GM18858 (cell line): ENCODE measurements at regions not wholly inside any gene's neighbourhood (a gene's known extent, or its start where the extent isn't known, plus 50 kb on each side); places are given as distances from the start of the nearest gene placed in this dataset.
"Not testable (repeated sequence)": the region's sequence is repeated elsewhere in the genome, so short reads cannot be mapped to it uniquely, and the experiment has no call there.

Experiments
- ATAC-seq: cut with Tn5 transposase; IDR thresholded peaks from one replicate; pipeline ENCODE4 v1.9.1; 2021; ENCODE audit not compliant: unreplicated experiment

DNA sequence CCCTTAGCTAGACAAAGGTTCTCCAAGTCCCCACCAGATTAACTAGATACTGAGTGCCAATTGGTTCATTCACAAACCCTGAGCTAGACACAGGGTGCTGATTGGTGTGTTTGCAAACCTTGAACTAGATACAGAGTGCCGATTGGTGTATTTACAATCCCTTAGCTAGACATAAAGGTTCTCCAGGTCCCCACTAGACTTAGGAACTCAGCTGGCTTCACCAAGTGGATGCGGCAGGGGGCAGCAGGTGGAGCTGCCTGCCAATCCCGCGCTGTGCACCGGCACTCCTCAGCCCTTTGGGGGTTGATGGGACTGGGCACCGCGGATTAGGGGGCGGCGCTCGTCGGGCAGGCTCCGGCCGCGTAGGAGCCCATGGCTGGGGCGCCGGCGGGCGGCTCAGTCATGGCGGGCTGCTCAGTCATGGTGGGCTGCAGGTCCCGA is 157.6 kb downstream of the KLRB1 start:
- ATAC-seq: not testable (repeated sequence)

DNA sequence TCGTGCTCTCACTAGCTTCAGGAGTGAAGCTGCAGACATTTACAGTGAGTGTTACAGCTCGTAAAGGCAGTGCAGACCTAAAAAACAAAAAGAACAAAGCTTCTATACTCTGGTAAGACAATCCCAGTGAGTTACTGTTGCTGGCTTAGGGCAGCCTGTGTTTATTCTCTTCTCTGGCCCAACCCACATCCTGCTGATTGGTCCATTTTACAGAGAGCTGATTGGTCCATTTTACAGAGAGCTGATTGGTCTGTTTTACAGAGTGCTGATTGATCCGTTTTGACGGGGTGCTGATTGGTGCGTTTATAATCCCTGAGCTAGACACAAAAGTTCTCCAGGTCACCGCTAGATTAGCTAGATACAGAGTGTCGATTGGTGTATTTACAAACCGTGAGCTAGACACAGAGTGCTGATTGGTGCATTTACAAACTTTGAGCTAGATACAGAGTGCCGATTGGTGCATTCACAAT is 158.0 kb downstream of the KLRB1 start:
- not testable (repeated sequence) for ATAC-seq

- ATAC-seq: no peak
Observed at GRCh38 chr12:9449181-9449580, 158.5 kb downstream of the KLRB1 start.

- ATAC-seq: not testable (repeated sequence)
Observed at GRCh38 chr12:9448648-9449047, 159.1 kb downstream of the KLRB1 start.

- ATAC-seq: peak; percentile 31
Observed at GRCh38 chr12:9447791-9448614, 159.7 kb downstream of the KLRB1 start.

GRCh38 chr12:9446883-9447761 is 160.6 kb downstream of the KLRB1 start:
- peak; percentile 16 for ATAC-seq

DNA sequence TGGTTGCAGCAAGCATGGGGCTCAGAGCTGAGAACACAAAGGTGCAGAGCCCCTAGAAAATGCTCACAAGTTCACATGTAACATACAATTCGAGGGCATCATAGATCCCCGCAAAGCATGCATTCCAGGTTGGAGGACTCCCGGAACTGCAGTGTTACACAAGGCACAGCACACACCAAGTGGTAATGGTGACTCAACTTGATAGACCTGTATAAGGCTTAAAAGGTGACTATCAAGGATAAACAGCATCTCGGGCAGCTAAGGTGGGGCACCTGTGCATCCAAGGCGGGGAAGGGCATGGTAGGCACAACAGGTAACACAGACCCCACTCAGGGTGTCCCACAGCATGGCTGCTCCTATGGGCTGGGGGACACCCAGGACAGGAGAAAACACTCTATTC is 167.3 kb downstream of the KLRB1 start:
- ATAC-seq: not testable (repeated sequence)

DNA sequence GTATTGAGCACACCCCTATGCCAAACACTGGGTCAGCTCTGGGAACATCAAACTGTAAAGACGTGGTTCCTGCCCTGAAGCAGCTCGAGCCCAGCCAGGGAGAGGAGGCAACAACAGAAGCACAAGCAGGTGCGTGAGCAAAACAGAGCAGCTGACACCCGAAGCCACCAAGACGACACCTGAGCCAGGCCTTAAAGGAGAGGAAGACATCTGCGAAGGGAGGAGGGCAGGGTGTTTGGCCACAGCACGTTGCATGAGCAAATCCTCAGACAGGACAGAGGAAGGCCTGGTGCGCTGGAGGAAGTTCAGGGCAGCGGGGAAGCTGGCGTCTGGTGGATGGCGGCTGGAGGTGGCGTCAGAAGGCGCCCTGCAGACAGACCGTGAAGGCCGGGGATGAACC is 172.0 kb downstream of the KLRB1 start:
- not testable (repeated sequence) for ATAC-seq

DNA sequence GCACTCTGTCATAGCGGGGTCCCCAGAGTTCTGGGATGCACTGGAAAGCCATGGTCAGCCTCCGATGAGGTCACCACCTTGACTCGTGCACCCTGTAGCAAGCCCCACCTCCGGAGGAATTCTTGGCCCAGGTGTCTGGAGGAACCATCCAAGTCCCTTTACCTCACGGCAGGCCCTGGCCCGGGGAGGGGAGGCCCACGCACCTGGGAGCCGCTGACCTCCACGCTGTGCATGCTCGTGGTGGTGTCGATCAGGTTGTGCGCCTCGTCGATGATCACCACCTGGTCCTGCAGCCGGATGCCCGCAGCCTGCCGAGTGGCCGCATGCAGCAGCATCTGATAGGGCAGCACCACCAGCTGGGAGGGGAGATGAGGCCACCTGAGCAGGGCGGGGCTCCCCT is 177.3 kb downstream of the KLRB1 start:
- ATAC-seq: not testable (repeated sequence)

- not testable (repeated sequence) for ATAC-seq
Observed at GRCh38 chr12:9428856-9429255, 178.9 kb downstream of the KLRB1 start.

DNA sequence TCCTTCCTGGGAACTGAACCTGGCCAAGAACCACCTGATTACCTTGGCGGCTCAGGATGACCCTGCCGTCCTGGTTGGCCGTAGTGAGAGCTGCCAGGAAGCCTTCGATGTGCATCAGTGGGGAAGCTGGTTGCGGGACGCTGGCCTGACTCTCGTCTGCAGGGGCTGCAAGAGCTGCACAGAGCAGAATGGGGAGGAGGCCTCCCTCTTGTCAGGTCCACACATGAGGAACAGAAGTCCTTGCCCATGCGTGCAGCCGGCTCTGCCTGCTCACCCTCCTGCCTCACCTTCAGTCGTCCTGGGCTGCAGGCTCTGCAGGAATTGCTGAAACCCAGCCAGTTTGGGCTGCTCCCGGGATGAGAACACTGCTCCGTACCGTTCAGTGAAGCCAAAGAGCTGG is 182.3 kb downstream of the KLRB1 start:
- not testable (repeated sequence) for ATAC-seq

- not testable (repeated sequence) for ATAC-seq
Observed at GRCh38 chr12:9424175-9424740, 183.5 kb downstream of the KLRB1 start.

DNA sequence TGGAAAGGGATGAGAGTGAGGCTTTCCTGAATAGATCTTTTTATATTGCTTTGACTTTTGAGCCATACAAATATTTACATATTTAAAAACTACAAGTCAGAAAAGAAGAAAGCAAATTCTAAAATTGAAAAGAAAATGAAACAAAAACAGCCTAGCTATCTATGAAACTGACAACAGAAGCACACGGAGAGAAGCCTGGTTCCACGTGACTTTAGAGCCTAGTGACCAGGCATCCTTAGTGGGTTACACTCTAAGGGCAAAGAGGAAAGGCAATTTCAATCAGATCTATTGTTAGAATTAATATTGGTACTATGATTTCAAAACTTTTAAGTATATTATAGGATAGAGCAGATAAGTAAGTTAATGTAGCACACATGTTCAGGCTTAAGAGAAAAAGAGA is 185.0 kb downstream of the KLRB1 start:
- ATAC-seq: not testable (repeated sequence)

- ATAC-seq: not testable (repeated sequence)
Observed at GRCh38 chr12:9421520-9422086, 186.1 kb downstream of the KLRB1 start.

DNA sequence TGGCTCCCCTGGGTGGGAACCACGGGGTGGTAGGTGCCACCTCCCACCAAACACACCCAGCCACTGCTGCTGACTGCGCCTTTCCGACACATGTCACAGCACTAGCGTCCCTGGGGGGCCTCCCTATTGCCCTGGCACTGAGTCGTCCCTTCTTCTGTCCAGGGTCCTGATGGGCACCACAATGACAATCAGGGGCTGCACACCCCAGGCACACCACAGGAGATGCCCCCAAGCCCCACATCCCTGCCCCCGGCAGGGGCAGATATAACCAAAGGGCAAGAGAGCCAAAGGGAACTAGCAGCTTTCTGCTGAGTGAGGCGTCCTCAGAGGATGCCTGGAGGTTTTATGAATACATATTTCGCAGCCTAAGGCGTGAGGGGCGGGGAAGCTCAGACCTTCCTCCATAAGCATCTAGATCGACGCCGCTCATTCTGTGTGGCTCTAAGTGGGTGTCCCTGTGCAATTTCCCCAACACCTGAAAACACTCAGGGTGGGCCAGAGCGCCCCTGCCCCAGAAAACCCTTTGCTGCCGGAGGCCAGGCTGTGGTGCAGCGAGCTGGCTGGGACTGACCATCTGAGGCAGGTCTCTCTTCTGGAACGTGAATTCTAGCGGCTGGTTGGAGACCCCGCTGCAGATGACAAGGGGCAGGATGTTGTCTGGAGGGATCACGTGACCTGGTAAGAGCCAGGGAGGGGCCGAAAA is 186.7 kb downstream of the KLRB1 start:
- ATAC-seq: not testable (repeated sequence)

GRCh38 chr12:9418669-9419041 is 189.1 kb downstream of the KLRB1 start:
- not testable (repeated sequence) for ATAC-seq

DNA sequence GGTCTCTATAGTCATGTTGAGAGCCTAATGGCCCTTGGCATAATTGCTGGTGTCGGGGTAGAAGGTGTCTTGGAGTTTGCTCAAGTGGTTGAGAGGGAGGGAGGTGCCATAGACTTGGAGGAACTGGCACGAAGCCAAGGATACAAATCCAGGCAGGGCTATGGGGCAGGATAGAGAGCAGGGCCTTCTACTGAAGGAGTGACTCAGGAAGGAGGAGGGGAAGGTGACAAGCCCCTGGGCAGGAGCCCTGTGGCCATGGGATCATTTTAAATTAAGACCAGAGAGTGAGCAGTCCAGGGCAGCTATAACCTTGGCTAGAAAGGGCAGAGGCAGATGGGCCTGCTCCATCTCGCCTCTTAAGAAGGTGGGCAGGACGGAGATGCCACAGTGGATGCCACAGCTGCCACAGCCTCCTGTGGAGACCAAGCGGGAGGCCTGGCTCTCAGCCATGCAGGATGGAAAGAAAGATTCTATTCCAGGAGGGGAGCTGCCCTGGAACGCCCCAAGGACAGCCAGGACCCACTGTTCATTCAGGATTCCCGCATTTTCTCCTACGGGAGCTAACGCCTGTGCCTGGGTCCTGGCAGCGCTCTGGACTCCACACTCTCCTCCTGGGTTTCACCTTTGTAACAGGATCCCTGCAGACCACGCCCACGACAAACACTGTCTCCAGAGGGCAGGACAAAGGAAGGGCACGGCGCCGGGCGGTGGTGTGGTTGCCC is 189.6 kb downstream of the KLRB1 start:
- not testable (repeated sequence) for ATAC-seq

DNA sequence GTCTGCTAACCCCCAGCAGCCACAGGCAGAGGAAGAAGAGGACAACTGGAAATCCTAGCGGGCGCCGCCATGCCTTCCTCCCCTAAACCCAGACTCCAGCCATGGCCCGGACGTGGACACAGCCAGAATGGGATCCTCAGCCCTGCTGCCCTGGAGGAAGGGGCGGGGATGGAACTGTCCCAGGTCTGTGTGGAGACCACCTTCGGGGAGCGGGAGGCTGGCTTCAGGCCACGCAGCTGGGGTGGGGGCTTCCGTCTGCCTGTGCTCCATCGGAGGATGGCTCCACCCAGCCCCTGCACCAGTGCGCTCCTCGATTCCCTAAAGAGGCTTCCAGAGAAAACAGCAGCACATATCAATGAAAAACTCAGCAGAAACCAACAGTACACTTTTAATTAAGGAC is 190.4 kb downstream of the KLRB1 start:
- ATAC-seq: not testable (repeated sequence)

DNA sequence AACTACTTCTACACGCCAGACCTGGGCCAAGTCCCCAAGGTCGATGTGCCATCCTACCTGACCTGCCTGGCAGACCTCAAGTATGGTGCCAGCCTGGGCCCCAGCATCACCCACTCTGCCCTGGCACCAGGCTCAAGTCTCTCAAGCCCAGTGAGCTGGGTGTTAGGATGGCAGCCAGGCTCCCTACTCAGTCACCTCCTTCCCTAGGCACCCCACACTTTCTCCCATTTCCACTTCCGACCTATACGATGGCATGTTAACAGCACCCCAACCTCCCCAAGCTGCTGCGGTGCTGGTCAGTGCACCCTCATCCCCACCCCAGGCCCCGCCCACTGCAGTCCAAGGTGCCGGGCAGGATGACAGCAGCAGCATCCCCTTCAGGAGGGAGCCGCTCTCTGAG is 191.4 kb downstream of the KLRB1 start:
- not testable (repeated sequence) for ATAC-seq

- ATAC-seq: not testable (repeated sequence)
Observed at GRCh38 chr12:9415898-9416297, 191.8 kb downstream of the KLRB1 start.
